Choroid plexus epithelial cell (primary cell): ENCODE measurements at regions not wholly inside any gene's neighbourhood (a gene's known extent, or its start where the extent isn't known, plus 50 kb on each side); places are given as distances from the start of the nearest gene placed in this dataset.
A peak's percentile ranks its signal among the peaks of the same experiment; 100 is the strongest.

Source experiments
- DNase-seq: peaks from one replicate; pipeline ENCODE4 v3.0.0-alpha.2; 2010; ENCODE audit warnings: low read depth
- H3K4me3 ChIP-seq: 2 replicates; pipeline ENCODE4 v1.5.1; 2011; ENCODE audit warnings: low read depth, mild to moderate bottlenecking, control low read depth, low read length, moderate library complexity
- TF ChIP-seq, protein P1 (sequence below): conservative IDR thresholded peaks from 2 replicates; pipeline ENCODE4 v1.5.1; 2011; ENCODE audit warnings: low read depth, mild to moderate bottlenecking, control low read depth, inconsistent platforms, low read length, moderate library complexity

- H3K4me3 ChIP-seq, result no peak overlapping the region
- DNase-seq, result peak; percentile 14
- TF ChIP-seq, protein P1, sequence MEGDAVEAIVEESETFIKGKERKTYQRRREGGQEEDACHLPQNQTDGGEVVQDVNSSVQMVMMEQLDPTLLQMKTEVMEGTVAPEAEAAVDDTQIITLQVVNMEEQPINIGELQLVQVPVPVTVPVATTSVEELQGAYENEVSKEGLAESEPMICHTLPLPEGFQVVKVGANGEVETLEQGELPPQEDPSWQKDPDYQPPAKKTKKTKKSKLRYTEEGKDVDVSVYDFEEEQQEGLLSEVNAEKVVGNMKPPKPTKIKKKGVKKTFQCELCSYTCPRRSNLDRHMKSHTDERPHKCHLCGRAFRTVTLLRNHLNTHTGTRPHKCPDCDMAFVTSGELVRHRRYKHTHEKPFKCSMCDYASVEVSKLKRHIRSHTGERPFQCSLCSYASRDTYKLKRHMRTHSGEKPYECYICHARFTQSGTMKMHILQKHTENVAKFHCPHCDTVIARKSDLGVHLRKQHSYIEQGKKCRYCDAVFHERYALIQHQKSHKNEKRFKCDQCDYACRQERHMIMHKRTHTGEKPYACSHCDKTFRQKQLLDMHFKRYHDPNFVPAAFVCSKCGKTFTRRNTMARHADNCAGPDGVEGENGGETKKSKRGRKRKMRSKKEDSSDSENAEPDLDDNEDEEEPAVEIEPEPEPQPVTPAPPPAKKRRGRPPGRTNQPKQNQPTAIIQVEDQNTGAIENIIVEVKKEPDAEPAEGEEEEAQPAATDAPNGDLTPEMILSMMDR, result no peak
Observed at GRCh38 chr2:67950919-67951318, 111.9 kb downstream of the C1D start.

GRCh38 chr2:67952066-67952465 lies 110.7 kb downstream of the C1D start:
- TF ChIP-seq, protein P1, result no peak
- no peak for DNase-seq
- no peak overlapping the region for H3K4me3 ChIP-seq

DNA sequence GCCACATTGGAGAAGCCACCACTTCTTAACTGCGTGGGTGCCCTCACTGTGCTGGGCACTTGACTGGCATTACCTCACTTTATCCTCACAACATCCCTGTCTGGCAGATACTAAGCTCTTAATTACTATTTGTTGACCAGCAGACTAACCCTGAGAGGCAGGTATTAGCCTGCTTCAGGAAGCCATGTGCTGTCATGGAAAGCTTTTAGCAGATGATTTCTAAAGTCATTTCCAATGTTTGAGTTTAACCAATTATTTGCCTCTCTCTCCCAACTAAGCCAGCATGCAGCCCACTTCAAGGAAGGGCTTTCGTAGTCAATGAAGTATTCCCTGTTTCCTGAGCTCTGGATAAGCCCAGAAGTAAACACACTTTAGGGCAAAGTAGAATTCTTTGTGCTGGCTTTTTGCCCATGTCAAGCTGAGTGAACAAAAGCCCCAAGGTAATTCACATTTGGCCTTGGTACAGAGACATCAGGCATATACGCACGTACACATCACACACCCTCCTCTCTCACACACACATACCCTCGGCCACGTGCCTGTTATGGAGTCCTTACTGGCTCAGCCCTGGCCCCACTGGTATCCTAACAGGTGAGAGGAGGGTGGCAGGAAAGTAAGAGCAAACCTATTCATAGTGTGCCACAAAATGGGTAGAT lies 108.6 kb downstream of the C1D start:
- TF ChIP-seq, protein P1, result no peak
- no peak for DNase-seq
- H3K4me3 ChIP-seq, result no peak overlapping the region

DNA sequence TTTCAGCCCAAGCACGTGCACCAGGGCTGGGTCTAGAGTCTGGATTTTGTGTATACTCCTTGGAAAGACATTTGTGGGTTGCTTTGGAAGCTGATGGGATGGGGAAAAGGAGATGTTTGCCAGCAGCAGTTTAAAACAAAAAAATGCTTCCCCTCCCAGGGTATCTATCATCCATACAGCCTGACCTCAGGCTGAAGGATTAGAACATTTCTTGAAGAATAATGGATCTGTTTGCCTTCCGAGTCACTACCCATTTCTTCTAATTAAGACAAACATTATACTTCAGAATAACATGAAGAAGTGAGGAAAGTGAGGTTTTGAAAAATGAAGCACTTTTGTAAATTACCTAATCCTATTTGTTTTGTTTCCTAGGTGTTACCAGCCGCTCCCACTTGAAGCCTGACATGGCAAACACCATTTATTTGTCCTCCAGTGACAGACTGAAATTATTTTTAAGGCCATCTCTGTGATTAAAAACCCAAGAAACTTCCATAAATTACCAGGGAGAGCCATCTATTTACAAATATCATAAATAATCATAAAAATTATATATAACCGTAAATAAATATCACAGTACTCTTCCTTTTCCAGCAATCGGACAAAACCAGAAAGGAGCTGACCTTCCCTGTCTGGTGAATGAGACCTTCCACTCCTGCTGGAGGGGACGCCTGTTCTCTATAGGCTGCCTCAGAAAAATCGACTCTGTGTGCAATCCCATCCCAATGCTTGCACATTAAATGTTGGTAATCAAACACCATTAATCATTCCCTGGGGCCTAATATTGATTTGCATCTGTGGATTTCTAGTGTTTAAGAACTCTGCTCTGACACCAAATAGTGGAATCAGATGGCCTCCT lies 106.8 kb downstream of the C1D start:
- no peak for DNase-seq
- H3K4me3 ChIP-seq, result no peak overlapping the region
- TF ChIP-seq, protein P1, result no peak

DNA sequence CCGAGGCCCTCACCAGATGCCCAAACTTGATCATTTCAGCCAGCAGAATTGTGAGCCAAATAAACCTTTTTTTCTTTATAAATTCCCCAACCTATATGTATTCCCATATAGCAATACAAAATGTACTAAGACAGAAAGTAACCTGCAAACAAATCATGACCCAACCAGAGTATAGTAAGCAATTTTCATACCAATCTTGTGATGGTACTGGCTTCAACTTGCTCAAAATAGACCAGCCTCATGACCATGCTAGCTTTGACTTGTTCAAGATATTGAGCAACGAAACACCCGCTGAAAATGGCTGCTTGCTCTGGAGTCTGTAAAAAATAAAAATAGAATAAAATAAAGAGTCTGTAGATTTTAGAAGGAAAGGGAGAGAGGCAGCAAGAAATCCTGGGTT lies 97.6 kb downstream of the C1D start:
- no peak for DNase-seq
- H3K4me3 ChIP-seq, result no peak overlapping the region
- TF ChIP-seq, protein P1, result no peak

DNA sequence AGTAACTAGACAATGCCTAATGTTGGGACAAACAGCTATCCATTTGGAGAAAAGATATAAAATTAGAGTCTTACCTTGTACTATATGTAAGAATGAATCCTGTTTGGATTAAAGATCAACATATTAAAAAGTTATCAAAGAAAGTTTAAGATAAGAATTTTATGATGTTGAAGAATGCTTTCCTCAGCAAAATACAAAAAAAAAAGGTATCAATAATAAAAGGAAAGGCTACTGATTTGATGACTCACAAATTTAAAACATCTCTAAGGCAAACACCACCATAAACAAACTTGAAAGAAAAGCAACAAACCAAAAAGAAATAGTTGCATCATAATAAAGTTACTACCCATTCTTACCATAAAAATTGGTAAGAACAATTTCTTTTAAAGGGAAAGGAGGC lies 92.7 kb downstream of the C1D start:
- TF ChIP-seq, protein P1, result no peak
- no peak overlapping the region for H3K4me3 ChIP-seq
- DNase-seq, result no peak
